Uterus (tissue), 3 donors: ENCODE measurements at regions not wholly inside any gene's neighbourhood (a gene's known extent, or its start where the extent isn't known, plus 50 kb on each side); places are given as distances from the start of the nearest gene placed in this dataset.

ENCODE experiments used
- DNase-seq, 2 donors: peaks; one replicate each; pipeline ENCODE4 v3.0.0-alpha.2; 2019 to 2020
- H3K27ac ChIP-seq, 2 donors: fragments of 200-600 bp; sonication (generic); 1 replicate in 1 of 2; 2 replicates in 1 of 2; pipeline ENCODE4 v1.5.1; 2016 to 2018
- H3K27me3 ChIP-seq, 2 donors: fragments of 200-600 bp; sonication (generic); one replicate each; pipeline ENCODE4 v1.5.1; 2018 to 2019; ENCODE audit warnings: control low read depth in 1 of 2
- H3K36me3 ChIP-seq, 2 donors: fragments of 200-600 bp; sonication (generic); one replicate each; pipeline ENCODE4 v1.5.1; 2019; ENCODE audit warnings: control low read depth in 1 of 2
- H3K4me1 ChIP-seq, 2 donors: fragments of 200-600 bp; sonication (generic); one replicate each; pipeline ENCODE4 v1.5.1; 2018 to 2019; ENCODE audit warnings: control low read depth in 1 of 2
- H3K4me3 ChIP-seq, 2 donors: fragments of 200-600 bp; sonication (generic); 1 replicate in 1 of 2; 2 replicates in 1 of 2; pipeline ENCODE4 v1.5.1; 2018 to 2019; ENCODE audit warnings: mild to moderate bottlenecking in 1 of 2
- H3K9me3 ChIP-seq, 2 donors: fragments of 200-600 bp; sonication (generic); one replicate each; pipeline ENCODE4 v1.5.1; 2019; ENCODE audit warnings: control low read depth in 1 of 2
- CTCF ChIP-seq, 4 experiments: fragments of 200-600 bp in 2 of 4; fragments of 450-650 bp in 2 of 4; sonication (generic) in 2 of 4; IDR thresholded peaks; one replicate each; pipeline ENCODE4 v1.5.1; 2016 to 2019; ENCODE audit warnings: antibody characterized with exemption in 4 of 4, mild to moderate bottlenecking in 2 of 4, moderate library complexity in 1 of 4
- POLR2A ChIP-seq, 2 donors: fragments of 450-650 bp; IDR thresholded peaks; one replicate each; pipeline ENCODE4 v1.6.1; 2016; ENCODE audit warnings: antibody characterized with exemption in 2 of 2, mild to moderate bottlenecking in 1 of 2, moderate library complexity in 1 of 2
- intact Hi-C: fragments of 100-400 bp; cut with DNase I; formaldehyde crosslinking; loops from one replicate; pipeline ENCODE4 v1.15.1; 2023; ENCODE audit warnings: low total_unique reads
- donor health status: DM: yes; HTN: yes; CAD: no.

DNA sequence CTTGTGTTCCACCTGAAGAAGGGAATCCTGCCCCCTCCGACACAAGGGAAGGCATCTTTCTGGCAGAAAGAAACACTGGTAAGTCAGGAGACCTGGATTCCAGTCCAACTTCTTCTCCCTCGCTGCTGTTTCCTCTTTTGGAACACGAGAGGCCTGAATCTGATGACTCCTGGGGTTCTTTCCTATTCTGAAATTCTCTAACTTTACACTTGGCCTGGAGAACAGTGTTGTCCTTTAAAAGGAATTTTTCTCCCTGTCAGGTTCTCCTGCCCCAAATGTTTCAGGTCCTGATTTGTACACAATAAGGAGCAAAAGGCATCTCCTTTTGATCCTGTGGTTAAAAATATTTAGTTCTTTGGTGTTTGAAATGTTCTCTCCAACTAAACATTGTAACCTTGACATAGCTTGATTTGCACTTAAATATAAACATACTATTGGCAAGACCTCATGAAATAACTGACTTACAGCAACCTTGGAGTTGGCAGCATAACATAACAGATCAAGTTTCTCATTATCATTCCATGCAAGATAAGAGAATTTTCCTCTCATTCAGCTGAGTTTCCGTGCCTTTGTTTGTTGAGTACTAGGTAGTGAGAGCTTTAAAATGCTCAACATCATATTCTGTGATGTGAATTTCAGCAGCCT lies 244.8 kb downstream of the COG6 start:
- no peak for DNase-seq
- no peaks in the 10 kb centered on the region for H3K9me3 ChIP-seq
- no peaks in the 10 kb centered on the region for H3K4me1 ChIP-seq
- intact Hi-C loops = no loop called here
- peak overlapping the region; percentile 57 to 85 for H3K27ac ChIP-seq
- TF ChIP-seq CTCF (IDR thresholded peaks at IDR 0.05) (no peak), POLR2A (IDR thresholded peaks at IDR 0.05) (no peak)
- H3K27me3 ChIP-seq = no peaks in the 10 kb centered on the region
- no peak overlapping the region for H3K4me3 ChIP-seq
- no peaks in the 10 kb centered on the region for H3K36me3 ChIP-seq

DNA sequence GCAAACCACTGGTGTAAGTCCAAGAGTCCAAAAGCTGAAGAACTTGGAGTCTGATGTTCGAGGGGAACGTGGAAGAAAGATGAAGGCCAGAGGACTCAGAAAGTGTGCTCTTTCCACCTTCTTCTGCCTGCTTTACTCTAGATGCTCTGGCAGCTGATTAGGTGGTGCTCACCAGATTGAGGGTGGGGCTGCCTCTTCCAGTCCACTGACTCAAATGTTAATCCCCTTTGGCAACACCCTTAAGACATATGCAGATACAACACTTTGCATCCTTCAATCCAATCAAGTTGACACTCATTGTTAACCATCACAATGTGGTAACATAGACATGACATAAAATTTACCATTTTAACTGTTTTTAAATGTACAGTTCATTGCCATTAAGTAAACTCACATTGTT lies 249.5 kb downstream of the COG6 start:
- no peaks in the 10 kb centered on the region for H3K27me3 ChIP-seq
- no peak for DNase-seq
- H3K4me1 ChIP-seq = no peaks in the 10 kb centered on the region
- no peak overlapping the region for H3K27ac ChIP-seq
- intact Hi-C loops = no loop called here
- no peaks in the 10 kb centered on the region for H3K9me3 ChIP-seq
- no peak overlapping the region for H3K4me3 ChIP-seq
- no peaks in the 10 kb centered on the region for H3K36me3 ChIP-seq
- no peak for TF ChIP-seq CTCF (IDR thresholded peaks at IDR 0.05)
- no peak for TF ChIP-seq POLR2A (IDR thresholded peaks at IDR 0.05)

GRCh38 chr13:39909634-39910033 lies 254.2 kb downstream of the COG6 start:
- no peak overlapping the region for H3K4me3 ChIP-seq
- H3K27ac ChIP-seq = peak overlapping the region; percentile 12 to 45
- no peaks in the 10 kb centered on the region for H3K9me3 ChIP-seq
- intact Hi-C loops = no loop called here
- TF ChIP-seq CTCF (IDR thresholded peaks at IDR 0.05) (no peak), POLR2A (IDR thresholded peaks at IDR 0.05) (no peak)
- DNase-seq = no peak
- H3K4me1 ChIP-seq = no peaks in the 10 kb centered on the region
- H3K27me3 ChIP-seq = no peaks in the 10 kb centered on the region
- no peaks in the 10 kb centered on the region for H3K36me3 ChIP-seq

- Histone ChIP-seq H3K4me1 (no peaks in the 10 kb centered on the region), H3K27ac (peak overlapping the region; percentile 12 to 45), H3K4me3 (no peak overlapping the region), H3K36me3 (no peaks in the 10 kb centered on the region), H3K27me3 (no peaks in the 10 kb centered on the region), H3K9me3 (no peaks in the 10 kb centered on the region)
- intact Hi-C loops = no loop called here
- DNase-seq = no peak
- TF ChIP-seq CTCF (IDR thresholded peaks at IDR 0.05) = no peak
Observed at GRCh38 chr13:39910041-39910440, 254.6 kb downstream of the COG6 start.

DNA sequence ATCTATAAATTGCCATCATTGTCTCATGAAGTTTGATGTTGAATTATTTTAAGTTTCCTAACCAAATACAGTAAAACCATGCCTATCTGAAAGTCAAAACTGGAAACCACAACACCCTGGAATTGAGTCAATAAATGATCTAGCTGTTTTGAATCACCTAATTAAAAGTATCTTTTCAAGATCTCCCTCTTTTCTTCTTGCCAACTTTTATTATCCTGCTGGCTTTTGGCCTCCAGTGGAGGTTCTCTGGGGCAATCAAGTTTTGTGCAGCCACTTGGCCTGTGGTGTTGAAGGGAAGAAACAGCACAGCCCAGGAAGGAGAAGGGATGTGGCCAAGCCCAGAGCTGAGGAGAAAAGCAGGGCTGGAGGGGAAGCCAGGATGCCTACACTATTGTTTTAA lies 255.4 kb downstream of the COG6 start:
- Histone ChIP-seq H3K36me3 (no peaks in the 10 kb centered on the region), H3K4me1 (no peaks in the 10 kb centered on the region), H3K4me3 (no peak overlapping the region), H3K9me3 (no peaks in the 10 kb centered on the region), H3K27ac (no peak overlapping the region), H3K27me3 (no peaks in the 10 kb centered on the region)
- intact Hi-C loops = no loop called here
- no peak for DNase-seq
- TF ChIP-seq CTCF (IDR thresholded peaks at IDR 0.05) = no peak
- TF ChIP-seq POLR2A (IDR thresholded peaks at IDR 0.05) = no peak
